ENCODE measurements at regions not wholly inside any gene's neighbourhood (a gene's known extent, or its start where the extent isn't known, plus 50 kb on each side); places are given as distances from the start of the nearest gene placed in this dataset.

DNA sequence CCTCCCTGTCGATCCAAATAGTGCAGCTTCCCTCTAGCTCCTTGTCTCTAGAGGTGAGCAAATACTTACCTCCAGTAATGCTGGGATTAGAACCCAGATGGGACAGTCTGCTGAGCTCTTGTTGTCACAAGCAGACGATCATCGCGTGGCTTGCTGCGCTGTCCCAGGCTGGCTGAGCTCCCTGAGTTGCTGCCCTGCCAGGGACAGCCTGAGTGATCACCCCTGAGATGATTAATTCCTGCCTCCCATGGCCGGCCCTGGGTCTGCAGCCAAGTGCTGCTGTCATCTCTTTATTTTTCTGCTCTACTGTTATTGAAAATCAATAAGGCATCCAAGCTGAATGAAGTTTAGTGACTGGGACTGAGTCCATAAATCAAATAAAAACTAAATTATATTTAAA lies 94.0 kb upstream of the ALDH1B1 start:
- DNase-seq = peak in 1 of 5 donors; percentile 40

DNA sequence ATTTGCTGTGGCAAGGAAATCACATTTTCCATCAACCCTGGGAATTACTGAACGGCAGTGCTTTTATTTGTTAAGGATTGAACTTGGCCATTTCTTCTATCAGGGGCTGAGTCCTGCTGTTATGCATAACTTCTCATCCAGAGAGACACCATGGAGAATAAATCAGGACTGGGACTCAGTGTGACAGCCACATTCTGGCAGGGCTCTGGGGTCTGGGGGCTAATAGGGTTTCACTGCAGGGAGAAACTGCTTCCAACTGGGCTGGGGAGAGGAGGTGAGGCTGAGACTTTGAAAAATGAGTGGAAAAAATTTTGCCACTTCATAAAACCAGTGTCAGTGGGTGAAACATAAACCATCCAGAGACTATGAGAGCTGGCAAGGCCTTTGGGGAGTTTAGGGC lies 95.7 kb upstream of the ALDH1B1 start:
- intact Hi-C loops (cut with DNase I) = no loop called here
- DNase-seq (peak in 3 of 5 donors; percentile 48 to 53 (median 51)), FAIRE-seq (no peak)
- no peak overlapping the region for H3K4me3 ChIP-seq (ENCODE audit: low read length in 3 of 3)
- H3K4me1 ChIP-seq (ENCODE audit: control insufficient read depth in 2 of 3, insufficient read depth in 2 of 3, low read depth in 1 of 3, low read length in 3 of 3) = no peaks in the 10 kb centered on the region
- H3K27me3 ChIP-seq (ENCODE audit: control insufficient read depth, insufficient read depth, low read length) = no peaks in the 10 kb centered on the region
- TF ChIP-seq, protein P1, sequence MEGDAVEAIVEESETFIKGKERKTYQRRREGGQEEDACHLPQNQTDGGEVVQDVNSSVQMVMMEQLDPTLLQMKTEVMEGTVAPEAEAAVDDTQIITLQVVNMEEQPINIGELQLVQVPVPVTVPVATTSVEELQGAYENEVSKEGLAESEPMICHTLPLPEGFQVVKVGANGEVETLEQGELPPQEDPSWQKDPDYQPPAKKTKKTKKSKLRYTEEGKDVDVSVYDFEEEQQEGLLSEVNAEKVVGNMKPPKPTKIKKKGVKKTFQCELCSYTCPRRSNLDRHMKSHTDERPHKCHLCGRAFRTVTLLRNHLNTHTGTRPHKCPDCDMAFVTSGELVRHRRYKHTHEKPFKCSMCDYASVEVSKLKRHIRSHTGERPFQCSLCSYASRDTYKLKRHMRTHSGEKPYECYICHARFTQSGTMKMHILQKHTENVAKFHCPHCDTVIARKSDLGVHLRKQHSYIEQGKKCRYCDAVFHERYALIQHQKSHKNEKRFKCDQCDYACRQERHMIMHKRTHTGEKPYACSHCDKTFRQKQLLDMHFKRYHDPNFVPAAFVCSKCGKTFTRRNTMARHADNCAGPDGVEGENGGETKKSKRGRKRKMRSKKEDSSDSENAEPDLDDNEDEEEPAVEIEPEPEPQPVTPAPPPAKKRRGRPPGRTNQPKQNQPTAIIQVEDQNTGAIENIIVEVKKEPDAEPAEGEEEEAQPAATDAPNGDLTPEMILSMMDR (IDR thresholded peaks at IDR 0.05; ENCODE audit: borderline replicate concordance, extremely low read depth, insufficient read depth) = no peak
- no peak overlapping the region for H3K9ac ChIP-seq (ENCODE audit: low read length in 3 of 3)
- no peaks in the 10 kb centered on the region for H3K36me3 ChIP-seq (ENCODE audit: control insufficient read depth in 2 of 3, insufficient read depth in 3 of 3, low read length in 3 of 3)
- no peaks in the 10 kb centered on the region for H3K9me3 ChIP-seq (ENCODE audit: control insufficient read depth in 2 of 3, insufficient read depth in 1 of 3, low read length in 3 of 3)
- no peak overlapping the region for H3K27ac ChIP-seq (ENCODE audit: low read depth in 2 of 2, low read length in 2 of 2)

More for the DNA sequence above, 94.0 kb upstream of the ALDH1B1 start:
- TF ChIP-seq, protein P1 (IDR thresholded peaks at IDR 0.05; ENCODE audit: borderline replicate concordance, extremely low read depth, insufficient read depth) = no peak
- H3K36me3 ChIP-seq (ENCODE audit: control insufficient read depth in 2 of 3, insufficient read depth in 3 of 3, low read length in 3 of 3) = no peaks in the 10 kb centered on the region
- H3K27ac ChIP-seq (ENCODE audit: low read depth in 2 of 2, low read length in 2 of 2) = no peak overlapping the region
- no peaks in the 10 kb centered on the region for H3K9me3 ChIP-seq (ENCODE audit: control insufficient read depth in 2 of 3, insufficient read depth in 1 of 3, low read length in 3 of 3)
- intact Hi-C loops (cut with DNase I) = no loop called here
- FAIRE-seq = no peak
- H3K9ac ChIP-seq (ENCODE audit: low read length in 3 of 3) = no peak overlapping the region
- no peaks in the 10 kb centered on the region for H3K4me1 ChIP-seq (ENCODE audit: control insufficient read depth in 2 of 3, insufficient read depth in 2 of 3, low read depth in 1 of 3, low read length in 3 of 3)
- no peaks in the 10 kb centered on the region for H3K27me3 ChIP-seq (ENCODE audit: control insufficient read depth, insufficient read depth, low read length)
- H3K4me3 ChIP-seq (ENCODE audit: low read length in 3 of 3) = no peak overlapping the region

DNA sequence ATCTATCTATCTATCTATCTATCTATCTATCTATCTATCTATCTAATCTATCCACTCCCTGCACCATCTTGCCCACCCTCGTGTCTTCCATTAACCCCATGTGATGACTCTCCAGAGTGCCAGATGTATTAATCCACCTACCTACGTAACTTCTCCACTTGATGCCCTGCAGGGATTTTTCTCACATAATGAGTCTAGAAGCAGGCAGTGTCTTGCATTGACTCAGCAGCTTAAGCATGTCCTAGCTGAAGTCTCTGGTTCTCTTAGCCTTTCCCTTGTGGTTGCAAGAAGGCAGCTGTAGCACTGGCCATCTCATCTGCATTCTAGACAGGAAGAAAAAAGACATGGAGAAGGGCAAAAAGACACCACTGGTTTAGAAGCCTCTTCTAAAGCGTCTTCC lies 96.7 kb upstream of the ALDH1B1 start:
- Histone ChIP-seq H3K4me1 (ENCODE audit: control insufficient read depth in 2 of 3, insufficient read depth in 2 of 3, low read depth in 1 of 3, low read length in 3 of 3) (no peaks in the 10 kb centered on the region), H3K27me3 (ENCODE audit: control insufficient read depth, insufficient read depth, low read length) (no peaks in the 10 kb centered on the region), H3K9ac (ENCODE audit: low read length in 3 of 3) (no peak overlapping the region), H3K9me3 (ENCODE audit: control insufficient read depth in 2 of 3, insufficient read depth in 1 of 3, low read length in 3 of 3) (no peaks in the 10 kb centered on the region), H3K27ac (ENCODE audit: low read depth in 2 of 2, low read length in 2 of 2) (no peak overlapping the region), H3K4me3 (ENCODE audit: low read length in 3 of 3) (no peak overlapping the region), H3K36me3 (ENCODE audit: control insufficient read depth in 2 of 3, insufficient read depth in 3 of 3, low read length in 3 of 3) (no peaks in the 10 kb centered on the region)
- FAIRE-seq (no peak), DNase-seq (no peak)
- TF ChIP-seq, protein P1 (IDR thresholded peaks at IDR 0.05; ENCODE audit: borderline replicate concordance, extremely low read depth, insufficient read depth) = no peak
- intact Hi-C loops (cut with DNase I) = no loop called here
